HEK293 (cell line): ENCODE measurements at regions not wholly inside any gene's neighbourhood (a gene's known extent, or its start where the extent isn't known, plus 50 kb on each side); places are given as distances from the start of the nearest gene placed in this dataset.

Experiments used
- CTCF ChIA-PET: fragments of 350-600 bp; formaldehyde crosslinking; extraction: SDS; loops from one replicate; lab custom pipeline; 2021; ENCODE audit warnings: antibody characterized with exemption; lab: Yijun Ruan, JAX
- POLR2A ChIA-PET: fragments of 300-600 bp; formaldehyde crosslinking; extraction: SDS; loops from one replicate; lab custom pipeline; 2020; ENCODE audit warnings: antibody characterized with exemption, inconsistent platforms; lab: Yijun Ruan, JAX
- H3K27ac ChIP-seq: fragments of 200-500 bp; sonication (Bioruptor generic); 2 replicates; pipeline ENCODE4 v1.5.1; 2014; ENCODE audit warnings: low read depth, low read length, control low read depth, inconsistent platforms; ENCODE audit errors: extremely low read depth
- H3K36me3 ChIP-seq, 2 experiments: fragments of 200-500 bp in 1 of 2; sonication (Bioruptor generic) in 1 of 2; 1 replicate in 1 of 2; 2 replicates in 1 of 2; pipeline ENCODE4 v1.5.1; 2014 to 2017; ENCODE audit warnings: inconsistent platforms in 2 of 2, low read length in 2 of 2; ENCODE audit not compliant: control insufficient read depth in 2 of 2, insufficient read depth in 1 of 2
- H3K4me1 ChIP-seq: fragments of 200-500 bp; sonication (Bioruptor generic); 2 replicates; pipeline ENCODE4 v1.5.1; 2014; ENCODE audit warnings: mild to moderate bottlenecking, low read length, inconsistent platforms; ENCODE audit not compliant: control insufficient read depth, insufficient read depth
- H3K4me3 ChIP-seq: 2 replicates; pipeline ENCODE4 v1.5.1; 2011; ENCODE audit warnings: low read depth, mild to moderate bottlenecking, control low read depth, low read length, moderate library complexity
- H3K9me3 ChIP-seq: fragments of 200-500 bp; sonication (Bioruptor generic); 2 replicates; pipeline ENCODE4 v1.5.1; 2014; ENCODE audit warnings: low read depth, low read length, inconsistent platforms; ENCODE audit not compliant: control insufficient read depth, insufficient read depth
- EGR2 ChIP-seq: fragments of 450-650 bp; formaldehyde crosslinking; IDR thresholded peaks from 2 replicates; pipeline ENCODE4 v1.5.1; 2016; ENCODE audit warnings: low read depth, missing biosample characterization, missing genetic modification characterization
- KLF1 ChIP-seq: fragments of 450-650 bp; formaldehyde crosslinking; IDR thresholded peaks from 2 replicates; pipeline ENCODE4 v1.5.1; 2016; ENCODE audit warnings: missing biosample characterization, missing genetic modification characterization
- KLF16 ChIP-seq: fragments of 450-650 bp; formaldehyde crosslinking; IDR thresholded peaks from 2 replicates; pipeline ENCODE4 v1.5.1; 2017; ENCODE audit warnings: missing biosample characterization, missing genetic modification characterization
- KLF9 ChIP-seq: fragments of 450-650 bp; formaldehyde crosslinking; IDR thresholded peaks from 2 replicates; pipeline ENCODE4 v1.5.1; 2016; ENCODE audit warnings: missing biosample characterization, missing genetic modification characterization, low read depth
- ZIC2 ChIP-seq: fragments of 450-650 bp; formaldehyde crosslinking; IDR thresholded peaks from 2 replicates; pipeline ENCODE4 v1.5.1; 2016; ENCODE audit warnings: missing biosample characterization, missing genetic modification characterization
- ZNF169 ChIP-seq: fragments of 450-650 bp; formaldehyde crosslinking; IDR thresholded peaks from 2 replicates; pipeline ENCODE4 v1.5.1; 2016; ENCODE audit warnings: missing biosample characterization, missing genetic modification characterization
- ZNF174 ChIP-seq: fragments of 450-650 bp; formaldehyde crosslinking; IDR thresholded peaks from 2 replicates; pipeline ENCODE4 v1.5.0; 2017; ENCODE audit warnings: missing biosample characterization, mild to moderate bottlenecking, missing genetic modification characterization
- ZNF175 ChIP-seq: fragments of 450-650 bp; formaldehyde crosslinking; IDR thresholded peaks from 2 replicates; pipeline ENCODE4 v1.5.1; 2016; ENCODE audit warnings: missing biosample characterization, missing genetic modification characterization
- ZNF239 ChIP-seq: fragments of 450-650 bp; formaldehyde crosslinking; IDR thresholded peaks from 2 replicates; pipeline ENCODE4 v1.5.1; 2016; ENCODE audit warnings: missing biosample characterization, missing genetic modification characterization
- ZNF292 ChIP-seq: fragments of 450-650 bp; formaldehyde crosslinking; IDR thresholded peaks from 2 replicates; pipeline ENCODE4 v1.5.1; 2016; ENCODE audit warnings: low read depth, missing biosample characterization, missing genetic modification characterization, borderline replicate concordance
- ZNF37A ChIP-seq: fragments of 450-650 bp; IDR thresholded peaks from 2 replicates; pipeline ENCODE4 v1.5.1; 2018; ENCODE audit warnings: missing biosample characterization, missing genetic modification characterization
- ZNF510 ChIP-seq: fragments of 450-650 bp; formaldehyde crosslinking; IDR thresholded peaks from 2 replicates; pipeline ENCODE4 v1.5.1; 2018; ENCODE audit warnings: mild to moderate bottlenecking, missing genetic modification characterization, missing biosample characterization; ENCODE audit not compliant: insufficient replicate concordance
- ZNF707 ChIP-seq: fragments of 450-650 bp; formaldehyde crosslinking; IDR thresholded peaks from 2 replicates; pipeline ENCODE4 v1.5.1; 2016; ENCODE audit warnings: missing biosample characterization, missing genetic modification characterization
- ZNF785 ChIP-seq: fragments of 450-650 bp; formaldehyde crosslinking; IDR thresholded peaks from 2 replicates; pipeline ENCODE4 v1.5.1; 2016; ENCODE audit warnings: missing biosample characterization, missing genetic modification characterization
- ZNF791 ChIP-seq: fragments of 450-650 bp; formaldehyde crosslinking; IDR thresholded peaks from 2 replicates; pipeline ENCODE4 v1.5.1; 2016; ENCODE audit warnings: missing biosample characterization, missing genetic modification characterization
- ZSCAN30 ChIP-seq: fragments of 450-650 bp; IDR thresholded peaks from 2 replicates; pipeline ENCODE4 v1.5.1; 2018; ENCODE audit warnings: missing biosample characterization, mild to moderate bottlenecking, missing genetic modification characterization, moderate library complexity
- TF ChIP-seq, protein P1 (sequence below): fragments of 450-650 bp; formaldehyde crosslinking; IDR thresholded peaks from 2 replicates; pipeline ENCODE4 v1.5.1; 2016; ENCODE audit warnings: missing biosample characterization, missing genetic modification characterization
- TF ChIP-seq, protein P2 (sequence below): fragments of 450-650 bp; formaldehyde crosslinking; IDR thresholded peaks from 2 replicates; pipeline ENCODE4 v1.5.1; 2016; ENCODE audit warnings: missing biosample characterization, missing genetic modification characterization
- TF ChIP-seq, protein P3 (sequence below): fragments of 450-650 bp; formaldehyde crosslinking; IDR thresholded peaks from 2 replicates; pipeline ENCODE4 v1.5.1; 2016; ENCODE audit warnings: missing biosample characterization, missing genetic modification characterization, borderline replicate concordance
- TF ChIP-seq, protein P4 (sequence below): fragments of 450-650 bp; formaldehyde crosslinking; IDR thresholded peaks from 2 replicates; pipeline ENCODE4 v1.5.1; 2017; ENCODE audit warnings: missing biosample characterization, missing genetic modification characterization

DNA sequence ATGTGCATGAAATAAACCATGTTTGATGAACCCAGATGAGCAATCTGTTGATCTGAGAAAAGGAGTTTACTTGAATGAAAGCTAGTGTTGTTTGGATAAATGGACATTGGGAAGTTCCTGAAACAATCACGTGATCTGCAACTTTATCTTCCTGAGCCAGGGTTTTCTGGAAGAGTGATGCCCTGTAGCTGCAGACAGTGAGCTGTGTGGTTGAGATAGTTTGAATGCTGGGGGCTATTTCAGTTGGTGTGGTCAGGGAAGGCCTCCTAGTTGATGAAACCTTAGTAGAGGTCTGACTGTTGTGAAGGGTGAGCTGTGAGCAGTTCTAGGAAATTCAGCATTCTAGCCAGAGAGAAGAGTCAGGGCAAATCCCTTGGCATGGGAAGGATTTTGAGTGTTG lies 643.7 kb downstream of the UTRN start:
- no peaks in the 10 kb centered on the region for H3K4me1 ChIP-seq
- H3K4me3 ChIP-seq: no peak overlapping the region
- ChIA-PET CTCF (no interaction called here), POLR2A (no interaction called here)
- H3K36me3 ChIP-seq: no peaks in the 10 kb centered on the region
- H3K27ac ChIP-seq: no peak overlapping the region
- H3K9me3 ChIP-seq: no peaks in the 10 kb centered on the region
- TF ChIP-seq KLF1 (tag by site-specific recombination): no peak
- no peak for TF ChIP-seq ZNF175 (tag by site-specific recombination)
- TF ChIP-seq ZNF292 (tag by site-specific recombination): no peak
- no peak for TF ChIP-seq ZNF37A (tag by site-specific recombination)
- TF ChIP-seq, protein P1, sequence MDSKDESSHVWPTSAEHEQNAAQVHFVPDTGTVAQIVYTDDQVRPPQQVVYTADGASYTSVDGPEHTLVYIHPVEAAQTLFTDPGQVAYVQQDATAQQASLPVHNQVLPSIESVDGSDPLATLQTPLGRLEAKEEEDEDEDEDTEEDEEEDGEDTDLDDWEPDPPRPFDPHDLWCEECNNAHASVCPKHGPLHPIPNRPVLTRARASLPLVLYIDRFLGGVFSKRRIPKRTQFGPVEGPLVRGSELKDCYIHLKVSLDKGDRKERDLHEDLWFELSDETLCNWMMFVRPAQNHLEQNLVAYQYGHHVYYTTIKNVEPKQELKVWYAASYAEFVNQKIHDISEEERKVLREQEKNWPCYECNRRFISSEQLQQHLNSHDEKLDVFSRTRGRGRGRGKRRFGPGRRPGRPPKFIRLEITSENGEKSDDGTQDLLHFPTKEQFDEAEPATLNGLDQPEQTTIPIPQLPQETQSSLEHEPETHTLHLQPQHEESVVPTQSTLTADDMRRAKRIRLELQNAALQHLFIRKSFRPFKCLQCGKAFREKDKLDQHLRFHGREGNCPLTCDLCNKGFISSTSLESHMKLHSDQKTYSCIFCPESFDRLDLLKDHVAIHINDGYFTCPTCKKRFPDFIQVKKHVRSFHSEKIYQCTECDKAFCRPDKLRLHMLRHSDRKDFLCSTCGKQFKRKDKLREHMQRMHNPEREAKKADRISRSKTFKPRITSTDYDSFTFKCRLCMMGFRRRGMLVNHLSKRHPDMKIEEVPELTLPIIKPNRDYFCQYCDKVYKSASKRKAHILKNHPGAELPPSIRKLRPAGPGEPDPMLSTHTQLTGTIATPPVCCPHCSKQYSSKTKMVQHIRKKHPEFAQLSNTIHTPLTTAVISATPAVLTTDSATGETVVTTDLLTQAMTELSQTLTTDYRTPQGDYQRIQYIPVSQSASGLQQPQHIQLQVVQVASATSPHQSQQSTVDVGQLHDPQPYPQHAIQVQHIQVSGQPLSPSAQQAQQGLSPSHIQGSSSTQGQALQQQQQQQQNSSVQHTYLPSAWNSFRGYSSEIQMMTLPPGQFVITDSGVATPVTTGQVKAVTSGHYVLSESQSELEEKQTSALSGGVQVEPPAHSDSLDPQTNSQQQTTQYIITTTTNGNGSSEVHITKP: no peak
- no peak for TF ChIP-seq ZNF174 (tag by site-specific recombination)
- TF ChIP-seq KLF16: no peak
- no peak for TF ChIP-seq ZNF791 (tag by site-specific recombination)
- no peak for TF ChIP-seq ZNF707

DNA sequence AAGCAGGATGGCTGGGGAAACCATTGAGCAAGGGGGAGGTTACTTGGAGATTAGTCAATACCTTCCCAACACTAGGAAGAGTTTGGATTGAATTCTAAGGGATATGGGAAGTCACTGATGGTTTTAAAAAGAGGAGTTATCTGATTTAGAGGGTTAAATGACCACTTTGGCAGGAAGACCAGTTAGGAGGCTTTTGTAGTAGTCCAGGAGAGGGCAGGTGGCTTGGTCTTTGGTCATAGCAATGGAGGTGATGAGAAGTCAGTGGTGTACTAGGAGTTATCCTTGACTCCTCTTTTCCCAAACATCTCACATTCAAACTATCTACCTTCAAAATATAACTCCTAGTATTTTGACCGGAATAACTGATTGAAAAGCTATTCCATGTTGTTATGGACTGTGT lies 644.1 kb downstream of the UTRN start:
- no peaks in the 10 kb centered on the region for H3K36me3 ChIP-seq
- H3K27ac ChIP-seq: no peak overlapping the region
- CTCF ChIA-PET: no interaction called here
- TF ChIP-seq ZNF785 (tag by site-specific recombination) (no peak), ZIC2 (tag by site-specific recombination) (no peak), EGR2 (tag by site-specific recombination) (no peak), ZSCAN30 (tag by site-specific recombination) (no peak), ZNF239 (tag by site-specific recombination) (no peak), ZNF510 (no peak), ZNF169 (tag by site-specific recombination) (no peak), KLF9 (tag by site-specific recombination) (no peak)
- TF ChIP-seq, protein P2, sequence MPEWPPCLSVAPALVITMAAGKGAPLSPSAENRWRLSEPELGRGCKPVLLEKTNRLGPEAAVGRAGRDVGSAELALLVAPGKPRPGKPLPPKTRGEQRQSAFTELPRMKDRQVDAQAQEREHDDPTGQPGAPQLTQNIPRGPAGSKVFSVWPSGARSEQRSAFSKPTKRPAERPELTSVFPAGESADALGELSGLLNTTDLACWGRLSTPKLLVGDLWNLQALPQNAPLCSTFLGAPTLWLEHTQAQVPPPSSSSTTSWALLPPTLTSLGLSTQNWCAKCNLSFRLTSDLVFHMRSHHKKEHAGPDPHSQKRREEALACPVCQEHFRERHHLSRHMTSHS (tag by site-specific recombination): no peak
- TF ChIP-seq, protein P3, sequence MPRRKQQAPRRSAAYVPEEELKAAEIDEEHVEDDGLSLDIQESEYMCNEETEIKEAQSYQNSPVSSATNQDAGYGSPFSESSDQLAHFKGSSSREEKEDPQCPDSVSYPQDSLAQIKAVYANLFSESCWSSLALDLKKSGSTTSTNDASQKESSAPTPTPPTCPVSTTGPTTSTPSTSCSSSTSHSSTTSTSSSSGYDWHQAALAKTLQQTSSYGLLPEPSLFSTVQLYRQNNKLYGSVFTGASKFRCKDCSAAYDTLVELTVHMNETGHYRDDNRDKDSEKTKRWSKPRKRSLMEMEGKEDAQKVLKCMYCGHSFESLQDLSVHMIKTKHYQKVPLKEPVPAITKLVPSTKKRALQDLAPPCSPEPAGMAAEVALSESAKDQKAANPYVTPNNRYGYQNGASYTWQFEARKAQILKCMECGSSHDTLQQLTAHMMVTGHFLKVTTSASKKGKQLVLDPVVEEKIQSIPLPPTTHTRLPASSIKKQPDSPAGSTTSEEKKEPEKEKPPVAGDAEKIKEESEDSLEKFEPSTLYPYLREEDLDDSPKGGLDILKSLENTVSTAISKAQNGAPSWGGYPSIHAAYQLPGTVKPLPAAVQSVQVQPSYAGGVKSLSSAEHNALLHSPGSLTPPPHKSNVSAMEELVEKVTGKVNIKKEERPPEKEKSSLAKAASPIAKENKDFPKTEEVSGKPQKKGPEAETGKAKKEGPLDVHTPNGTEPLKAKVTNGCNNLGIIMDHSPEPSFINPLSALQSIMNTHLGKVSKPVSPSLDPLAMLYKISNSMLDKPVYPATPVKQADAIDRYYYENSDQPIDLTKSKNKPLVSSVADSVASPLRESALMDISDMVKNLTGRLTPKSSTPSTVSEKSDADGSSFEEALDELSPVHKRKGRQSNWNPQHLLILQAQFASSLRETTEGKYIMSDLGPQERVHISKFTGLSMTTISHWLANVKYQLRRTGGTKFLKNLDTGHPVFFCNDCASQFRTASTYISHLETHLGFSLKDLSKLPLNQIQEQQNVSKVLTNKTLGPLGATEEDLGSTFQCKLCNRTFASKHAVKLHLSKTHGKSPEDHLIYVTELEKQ: no peak
- TF ChIP-seq, protein P4, sequence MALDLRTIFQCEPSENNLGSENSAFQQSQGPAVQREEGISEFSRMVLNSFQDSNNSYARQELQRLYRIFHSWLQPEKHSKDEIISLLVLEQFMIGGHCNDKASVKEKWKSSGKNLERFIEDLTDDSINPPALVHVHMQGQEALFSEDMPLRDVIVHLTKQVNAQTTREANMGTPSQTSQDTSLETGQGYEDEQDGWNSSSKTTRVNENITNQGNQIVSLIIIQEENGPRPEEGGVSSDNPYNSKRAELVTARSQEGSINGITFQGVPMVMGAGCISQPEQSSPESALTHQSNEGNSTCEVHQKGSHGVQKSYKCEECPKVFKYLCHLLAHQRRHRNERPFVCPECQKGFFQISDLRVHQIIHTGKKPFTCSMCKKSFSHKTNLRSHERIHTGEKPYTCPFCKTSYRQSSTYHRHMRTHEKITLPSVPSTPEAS (tag by site-specific recombination): no peak
- H3K9me3 ChIP-seq: no peaks in the 10 kb centered on the region
- no peaks in the 10 kb centered on the region for H3K4me1 ChIP-seq
- no peak overlapping the region for H3K4me3 ChIP-seq
- POLR2A ChIA-PET: no interaction called here
